Heart right ventricle (tissue), 16 donors: ENCODE measurements at regions not wholly inside any gene's neighbourhood (a gene's known extent, or its start where the extent isn't known, plus 50 kb on each side); places are given as distances from the start of the nearest gene placed in this dataset.
A peak's percentile ranks its signal among the peaks of the same experiment; 100 is the strongest.
"Not testable (repeated sequence)": the region's sequence is repeated elsewhere in the genome, so short reads cannot be mapped to it uniquely, and the experiment has no call there.

Experiments
- ATAC-seq, 8 donors: fragments of 200-7000 bp; cut with Tn5 transposase; one replicate each; pipeline ENCODE4 v1.9.1; 2020; ENCODE audit warnings: mild to moderate bottlenecking in 8 of 8, moderate library complexity in 8 of 8, moderate number of reproducible peaks in 1 of 8
- DNase-seq, 2 donors: peaks; one replicate each; pipeline ENCODE4 v3.0.0-alpha.2; 2020
- H3K27ac ChIP-seq, 10 donors: fragments of 200-600 bp; sonication (generic) in 2 of 10; one replicate each; pipeline versions ENCODE4 v1.5.0 to v1.8.0; 2020 to 2022; ENCODE audit warnings: mild to moderate bottlenecking in 3 of 10
- H3K27me3 ChIP-seq, 7 donors: fragments of 200-600 bp; one replicate each; pipeline ENCODE4 v1.8.0; 2021 to 2022; ENCODE audit warnings: mild to moderate bottlenecking in 2 of 7
- H3K36me3 ChIP-seq, 9 donors: fragments of 200-600 bp; sonication (generic) in 1 of 9; one replicate each; pipeline versions ENCODE4 v1.5.0 to v1.8.0; 2020 to 2022; ENCODE audit warnings: mild to moderate bottlenecking in 2 of 9
- H3K4me1 ChIP-seq, 9 donors: fragments of 200-600 bp; sonication (generic) in 1 of 9; one replicate each; pipeline versions ENCODE4 v1.5.0 to v1.8.0; 2020 to 2022; ENCODE audit warnings: mild to moderate bottlenecking in 4 of 9
- H3K4me3 ChIP-seq, 10 donors: fragments of 200-600 bp; sonication (generic) in 2 of 10; one replicate each; pipeline versions ENCODE4 v1.5.0 to v1.8.0; 2020 to 2022; ENCODE audit warnings: mild to moderate bottlenecking in 7 of 10, moderate library complexity in 2 of 10
- H3K9me3 ChIP-seq, 11 donors: fragments of 200-600 bp in 10 of 11; sonication (generic) in 2 of 11; one replicate each; pipeline versions ENCODE4 v1.5.0 to v1.8.0; 2013 to 2022; ENCODE audit warnings: mild to moderate bottlenecking in 2 of 11, control low read depth in 1 of 11, moderate library complexity in 1 of 11
- CTCF ChIP-seq, 9 donors: fragments of 200-600 bp; sonication (generic) in 2 of 9; IDR thresholded peaks; one replicate each; pipeline versions ENCODE4 v1.5.0 to v1.8.0; 2021 to 2022; ENCODE audit warnings: antibody characterized with exemption in 9 of 9, mild to moderate bottlenecking in 5 of 9, moderate library complexity in 1 of 9
- WGBS, 2 donors: extraction: QIAGEN DNeasy Blood & Tissue Kit; methylation state at CpG; one replicate each; pipeline ENCODE4 v1.1.7; 2013; ENCODE audit warnings: inconsistent platforms in 1 of 2; 5-methylcytosine and 5-hydroxymethylcytosine counted together
- intact Hi-C, 10 donors: fragments of 100-400 bp; cut with DNase I; formaldehyde crosslinking; loops; one replicate each; pipeline versions ENCODE4 v1.11.1 to v1.14.2; 2022
- donor health status: Arrhythmogenic right ventricular cardiomyopathy.
- donor health status: ischemic (EF 13 %, LVEDD 7.1; RV severe dilation, severe dysfunction).
- donor health status: healthy with polysubstance abuse.
- donor health status: DM: no; HTN: yes; CAD: no.
- donor health status: DM: no; HTN: no; CAD: no.
- donor health status: ischemic (EF 25% LVEDD 6.9; RV normal size, moderate dysfunction).
- donor health status: ischemic (EF 25% LVEDD 5.7; RV mildly dilated, moderate dysfunction).
- donor health status: healthy.
- donor health status: DM: yes; HTN: yes; CAD: no.
- donor health status: Ischemic cardiomyopathy.
- donor health status: ischemic (EF 35%, LVEDD 5.7; RV mildly dilated, moderate dysfunction).
- donor health status: nonischemic (EF 11% LVEDD 7.7; RV severe dilation, severe dysfunction).
- donor health status: DM: yes; HTN: yes; CAD: no.
- donor health status: PGD.
- donor health status: ischemic (EF 29% LVEDD 5.4; RV normal size, mild dysfunction).
- donor health status: nonischemic (EF 23%, LVEDD 6.1; RV moderate dilation, normal function).

GRCh38 chr5:124021776-124022175 lies 509.8 kb downstream of the CSNK1G3 start:
- Histone ChIP-seq H3K9me3 (peaks cover 0 to 33% (median 0%) of the 10 kb centered on the region in 11 donors), H3K36me3 (no peaks in the 10 kb centered on the region), H3K4me3 (no peak overlapping the region), H3K4me1 (no peaks in the 10 kb centered on the region), H3K27me3 (no peaks in the 10 kb centered on the region), H3K27ac (no peak overlapping the region)
- 96 to 100% methylated on average over 1 of the region's 1 CpG for WGBS, 2 donors
- ATAC-seq = no peak
- no peak for DNase-seq
- TF ChIP-seq CTCF (IDR thresholded peaks at IDR 0.05) = no peak
- intact Hi-C loops = no loop called here

GRCh38 chr5:124021066-124021641 lies 509.2 kb downstream of the CSNK1G3 start:
- H3K4me3 ChIP-seq = no peak overlapping the region
- 82 to 97% methylated on average over 1 of the region's 1 CpG for WGBS, 2 donors
- H3K27me3 ChIP-seq = no peaks in the 10 kb centered on the region
- H3K9me3 ChIP-seq = peaks cover 0 to 33% (median 0%) of the 10 kb centered on the region in 11 donors
- DNase-seq (no peak), ATAC-seq (no peak)
- intact Hi-C loops = no loop called here
- peak in 1 of 9 donors; percentile 5 for TF ChIP-seq CTCF (IDR thresholded peaks at IDR 0.05)
- H3K27ac ChIP-seq = no peak overlapping the region
- H3K4me1 ChIP-seq = no peaks in the 10 kb centered on the region
- H3K36me3 ChIP-seq = no peaks in the 10 kb centered on the region

- ATAC-seq, H3K36me3 ChIP-seq, H3K4me1 ChIP-seq, intact Hi-C loops, H3K27ac ChIP-seq, DNase-seq, H3K4me3 ChIP-seq, H3K27me3 ChIP-seq: not testable (repeated sequence)
- peaks cover 0 to 33% (median 0%) of the 10 kb centered on the region in 11 donors for H3K9me3 ChIP-seq
- 83 to 93% methylated on average over 3 of the region's 5 CpGs for WGBS, 2 donors
Observed at GRCh38 chr5:124017321-124017720, 505.3 kb downstream of the CSNK1G3 start.

- no peaks in the 10 kb centered on the region for H3K27me3 ChIP-seq
- WGBS, 2 donors = 78 to 80% methylated on average over 2 of the region's 2 CpGs
- no peaks in the 10 kb centered on the region for H3K4me1 ChIP-seq
- H3K27ac ChIP-seq = no peak overlapping the region
- ATAC-seq = no peak
- no peak for TF ChIP-seq CTCF (IDR thresholded peaks at IDR 0.05)
- DNase-seq = no peak
- H3K4me3 ChIP-seq = no peak overlapping the region
- intact Hi-C loops = no loop called here
- no peaks in the 10 kb centered on the region for H3K36me3 ChIP-seq
- peaks cover 0 to 42% (median 18%) of the 10 kb centered on the region in 11 donors for H3K9me3 ChIP-seq
Observed at GRCh38 chr5:124007675-124008398, 495.9 kb downstream of the CSNK1G3 start.
